SU-DHL-6 (cell line): ENCODE measurements at regions not wholly inside any gene's neighbourhood (a gene's known extent, or its start where the extent isn't known, plus 50 kb on each side); places are given as distances from the start of the nearest gene placed in this dataset.

Experiments used
- H2AFZ ChIP-seq: fragments of 200-600 bp; sonication (generic); 2 replicates; pipeline ENCODE4 v1.6.1; 2014; ENCODE audit warnings: low read depth, mild to moderate bottlenecking, moderate library complexity, mixed read lengths, antibody characterized with exemption, low read length; ENCODE audit not compliant: severe bottlenecking
- H3F3A ChIP-seq: fragments of 200-600 bp; shearing (Covaris generic); 2 replicates; pipeline ENCODE4 v1.6.0; 2016; ENCODE audit warnings: antibody characterized with exemption, mild to moderate bottlenecking; ENCODE audit not compliant: insufficient read depth
- H3K27ac ChIP-seq: fragments of 200-600 bp; sonication (generic); 2 replicates; pipeline ENCODE4 v1.5.1; 2016; ENCODE audit warnings: low read depth, mild to moderate bottlenecking, low read length, moderate library complexity, mixed read lengths
- H3K27me3 ChIP-seq: fragments of 200-600 bp; sonication (generic), shearing (Covaris generic); 2 replicates; pipeline ENCODE4 v1.6.0; 2014; ENCODE audit warnings: mild to moderate bottlenecking, low read length
- H3K36me3 ChIP-seq: fragments of 200-600 bp; sonication (generic); 2 replicates; pipeline ENCODE4 v1.6.1; 2014; ENCODE audit warnings: mild to moderate bottlenecking, low read length, mixed read lengths
- H3K4me2 ChIP-seq: fragments of 300-600, 200-600 bp; shearing (Covaris generic), sonication (generic); 2 replicates; pipeline ENCODE4 v1.6.0; 2014; ENCODE audit warnings: low read length, low read depth, mild to moderate bottlenecking; ENCODE audit not compliant: poor library complexity, severe bottlenecking
- H3K4me3 ChIP-seq: fragments of 200-600 bp; sonication (generic); 2 replicates; pipeline ENCODE4 v1.5.1; 2014; ENCODE audit warnings: antibody characterized with exemption, low read length, mild to moderate bottlenecking, mixed read lengths; ENCODE audit not compliant: insufficient read depth, poor library complexity, severe bottlenecking
- H3K79me2 ChIP-seq: fragments of 200-600 bp; sonication (generic); 2 replicates; pipeline ENCODE4 v1.6.1; 2014; ENCODE audit warnings: mild to moderate bottlenecking, low read length, moderate library complexity; ENCODE audit not compliant: insufficient read depth
- H3K9ac ChIP-seq: fragments of 200-600 bp; sonication (generic); 2 replicates; pipeline ENCODE4 v1.7.0; 2014; ENCODE audit warnings: mild to moderate bottlenecking, low read length
- H3K9me2 ChIP-seq: fragments of 200-600 bp; sonication (generic); replicated peaks from 2 replicates; pipeline ENCODE4 v1.6.1; 2014; ENCODE audit warnings: low read length; ENCODE audit not compliant: insufficient read depth
- H3K9me3 ChIP-seq: fragments of 200-600 bp; sonication (generic); 2 replicates; pipeline ENCODE4 v1.6.1; 2014; ENCODE audit warnings: low read length, mixed read lengths; ENCODE audit not compliant: insufficient read depth
- H4K20me1 ChIP-seq: fragments of 200-600 bp; sonication (generic); 2 replicates; pipeline ENCODE4 v1.6.1; 2014; ENCODE audit warnings: low read depth, mild to moderate bottlenecking, antibody characterized with exemption, low read length, moderate library complexity, mixed read lengths
- CTCF ChIP-seq: fragments of 200-600 bp; sonication (generic); IDR thresholded peaks from one replicate; pipeline ENCODE4 v1.5.1; 2017; ENCODE audit warnings: antibody characterized with exemption, mild to moderate bottlenecking, low read length, moderate library complexity; ENCODE audit not compliant: insufficient read depth, poor library complexity, severe bottlenecking
- EZH2phosphoT487 ChIP-seq: fragments of 200-600 bp; sonication (generic), shearing (Covaris generic); conservative IDR thresholded peaks from 2 replicates; pipeline ENCODE4 v1.6.1; 2018; ENCODE audit warnings: mild to moderate bottlenecking, antibody characterized with exemption, low read length, moderate library complexity, mixed read lengths

- H3K79me2 ChIP-seq: no peaks in the 10 kb centered on the region
- no peak overlapping the region for H3K4me3 ChIP-seq
- no peaks in the 10 kb centered on the region for H4K20me1 ChIP-seq
- no peaks in the 10 kb centered on the region for H3K27me3 ChIP-seq
- no peak overlapping the region for H3K27ac ChIP-seq
- H3F3A ChIP-seq: no peaks in the 10 kb centered on the region
- H3K4me2 ChIP-seq: no peak overlapping the region
- no peak for TF ChIP-seq EZH2phosphoT487
- no peak for TF ChIP-seq CTCF
- no peak overlapping the region for H3K9ac ChIP-seq
- no peaks in the 10 kb centered on the region for H3K9me3 ChIP-seq
- no peak overlapping the region for H2AFZ ChIP-seq
- H3K36me3 ChIP-seq: no peaks in the 10 kb centered on the region
- H3K9me2 ChIP-seq: no peaks in the 10 kb centered on the region
Measured at GRCh38 chr13:105259426-105259825, 1276.0 kb downstream of the EFNB2 start.

- TF ChIP-seq EZH2phosphoT487 (no peak), CTCF (no peak)
- no peaks in the 10 kb centered on the region for H4K20me1 ChIP-seq
- no peak overlapping the region for H3K9ac ChIP-seq
- no peak overlapping the region for H2AFZ ChIP-seq
- no peak overlapping the region for H3K4me3 ChIP-seq
- H3K9me2 ChIP-seq: no peaks in the 10 kb centered on the region
- no peaks in the 10 kb centered on the region for H3K79me2 ChIP-seq
- no peaks in the 10 kb centered on the region for H3K27me3 ChIP-seq
- H3F3A ChIP-seq: no peaks in the 10 kb centered on the region
- no peak overlapping the region for H3K27ac ChIP-seq
- H3K36me3 ChIP-seq: no peaks in the 10 kb centered on the region
- no peaks in the 10 kb centered on the region for H3K9me3 ChIP-seq
- no peak overlapping the region for H3K4me2 ChIP-seq
Measured at GRCh38 chr13:105255472-105255871, 1280.0 kb downstream of the EFNB2 start.

- TF ChIP-seq EZH2phosphoT487 (no peak), CTCF (no peak)
- Histone ChIP-seq H4K20me1 (no peaks in the 10 kb centered on the region), H3F3A (no peaks in the 10 kb centered on the region), H3K4me2 (no peak overlapping the region), H2AFZ (no peak overlapping the region), H3K9me2 (no peaks in the 10 kb centered on the region), H3K27me3 (no peaks in the 10 kb centered on the region), H3K27ac (no peak overlapping the region), H3K79me2 (no peaks in the 10 kb centered on the region), H3K4me3 (no peak overlapping the region), H3K9ac (no peak overlapping the region), H3K36me3 (no peaks in the 10 kb centered on the region), H3K9me3 (no peaks in the 10 kb centered on the region)
Measured at GRCh38 chr13:105251293-105251692, 1284.2 kb downstream of the EFNB2 start.
